IPS DF 4.7 (cell line): ENCODE measurements at regions not wholly inside any gene's neighbourhood (a gene's known extent, or its start where the extent isn't known, plus 50 kb on each side); places are given as distances from the start of the nearest gene placed in this dataset.
"Not testable (repeated sequence)": the region's sequence is repeated elsewhere in the genome, so short reads cannot be mapped to it uniquely, and the experiment has no call there.

ENCODE experiments used
- DNase-seq: peaks from one replicate; pipeline ENCODE4 v3.0.0-alpha.2; 2013; ENCODE audit warnings: low spot score; ENCODE audit errors: extremely low read depth

GRCh38 chr4:170214731-170215130, 125.0 kb upstream of the AADAT start:
- DNase-seq: no peak

GRCh38 chr4:170214101-170214500, 124.3 kb upstream of the AADAT start:
- DNase-seq: no peak

DNA sequence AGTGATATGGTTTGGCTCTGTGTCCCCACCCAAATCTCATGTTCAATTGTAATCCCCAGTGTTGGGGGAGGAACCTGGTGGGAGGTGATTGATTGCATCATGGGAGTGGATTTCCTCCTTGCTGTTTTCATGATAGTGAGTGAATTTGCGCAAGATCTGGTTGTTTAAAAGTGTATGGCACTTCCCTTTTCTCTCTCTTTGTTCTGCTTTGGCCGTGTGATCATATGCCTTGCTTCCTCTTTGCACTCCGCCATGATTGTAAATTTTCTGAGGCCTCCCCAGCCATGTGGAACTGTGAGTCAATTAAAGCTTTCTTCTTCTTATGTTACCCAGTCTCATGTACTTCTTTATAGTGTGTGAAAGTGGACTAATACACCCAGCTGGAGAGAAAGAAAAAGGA, 113.0 kb upstream of the AADAT start:
- DNase-seq: no peak

DNA sequence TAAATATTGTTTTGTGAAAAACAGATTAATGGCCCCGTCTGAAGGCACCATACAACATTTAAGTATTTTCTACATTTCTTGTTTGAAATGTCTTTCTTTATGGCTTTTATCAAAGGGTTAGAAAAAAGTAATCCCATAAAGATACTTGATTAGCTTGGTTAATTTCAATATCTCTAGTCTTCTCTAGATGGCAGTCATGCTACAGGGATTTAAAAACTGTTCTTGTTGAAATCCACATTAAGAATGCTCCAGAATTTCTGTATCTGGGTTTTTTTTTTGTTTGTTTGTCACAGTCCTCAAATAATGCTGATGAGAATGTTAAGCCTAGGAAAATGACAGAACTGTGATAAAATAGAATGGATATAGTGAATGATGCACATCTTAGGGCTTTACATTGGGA, 109.0 kb upstream of the AADAT start:
- DNase-seq: no peak

- not testable (repeated sequence) for DNase-seq
Measured at GRCh38 chr4:170194794-170195193, 105.0 kb upstream of the AADAT start.

GRCh38 chr4:170193496-170193895, 103.7 kb upstream of the AADAT start:
- no peak for DNase-seq

DNA sequence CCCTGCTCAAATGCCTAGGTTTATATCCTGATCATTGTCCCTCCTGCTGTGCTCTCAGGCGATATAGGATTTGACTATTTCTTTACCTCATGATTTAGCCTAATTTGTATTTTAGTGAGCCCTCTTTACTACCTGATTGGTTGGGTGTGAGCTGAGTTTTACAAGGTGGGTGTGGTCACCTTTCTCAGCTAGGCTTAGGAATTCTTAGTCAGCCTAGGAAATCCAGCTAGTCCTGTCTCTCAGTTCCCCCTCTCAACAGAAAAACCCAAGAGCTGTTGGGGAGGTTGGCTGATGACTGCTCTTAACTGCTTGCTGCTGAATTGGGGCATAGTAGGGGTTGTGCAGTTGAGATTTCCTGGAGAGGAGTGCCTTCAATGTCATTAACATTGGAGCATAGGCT, 100.5 kb upstream of the AADAT start:
- no peak for DNase-seq

- no peak for DNase-seq
Measured at GRCh38 chr4:170170861-170171260, 81.1 kb upstream of the AADAT start.

DNA sequence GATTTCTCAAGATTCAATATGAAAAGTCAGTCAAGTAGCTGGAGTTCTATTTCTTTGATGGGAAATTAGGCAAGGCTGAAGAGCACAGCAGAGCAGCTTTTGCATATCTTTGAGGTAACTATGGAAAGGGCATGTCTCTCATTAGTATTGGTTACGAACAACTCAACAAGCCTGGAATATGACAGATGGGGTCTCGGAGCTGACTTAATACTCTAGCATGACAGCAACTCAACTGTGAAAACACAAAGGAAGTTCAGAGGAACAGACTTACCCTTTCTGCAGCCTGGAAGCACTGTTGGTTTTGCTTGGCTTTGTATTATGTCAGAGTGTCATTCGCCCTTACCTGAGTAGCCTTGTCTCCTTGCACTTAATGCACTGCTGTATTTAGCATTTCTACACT, 79.9 kb upstream of the AADAT start:
- no peak for DNase-seq

GRCh38 chr4:170167678-170168077, 77.9 kb upstream of the AADAT start:
- no peak for DNase-seq

- not testable (repeated sequence) for DNase-seq
Measured at GRCh38 chr4:170166193-170166592, 76.4 kb upstream of the AADAT start.

- DNase-seq: no peak
Measured at GRCh38 chr4:170162416-170162815, 72.7 kb upstream of the AADAT start.

- DNase-seq: no peak
Measured at GRCh38 chr4:170157670-170158069, 67.9 kb upstream of the AADAT start.

GRCh38 chr4:170145120-170145519, 55.4 kb upstream of the AADAT start:
- DNase-seq: no peak

DNA sequence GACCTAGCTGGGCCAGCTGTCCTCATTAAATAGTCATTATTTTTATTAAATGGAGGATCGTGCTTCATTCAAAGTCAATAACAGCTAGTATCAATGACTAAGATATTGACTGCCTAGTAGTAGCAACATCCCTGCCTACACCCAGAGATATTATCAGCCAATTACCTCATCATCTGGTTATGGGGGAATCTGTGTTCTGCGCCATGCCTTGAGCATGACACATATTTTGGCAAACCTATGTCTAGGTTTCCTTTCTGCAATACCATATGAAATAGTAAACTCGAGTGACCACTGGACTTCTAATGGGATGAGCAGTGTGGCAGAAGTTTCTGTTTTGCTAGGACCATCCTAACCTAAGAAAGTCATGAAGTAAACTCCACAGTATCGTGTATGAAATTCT, 50.0 kb upstream of the AADAT start:
- no peak for DNase-seq
